Spleen (tissue), 7 donors: ENCODE measurements at regions not wholly inside any gene's neighbourhood (a gene's known extent, or its start where the extent isn't known, plus 50 kb on each side); places are given as distances from the start of the nearest gene placed in this dataset.

Experiments
- CTCF ChIP-seq, 11 experiments: fragments of 200-600 bp in 7 of 11; fragments of 450-650 bp in 4 of 11; sonication (generic) in 4 of 11; IDR thresholded peaks in 8 of 11; conservative IDR thresholded peaks in 3 of 11; 1 replicate in 7 of 11; 2 replicates in 4 of 11; pipeline versions ENCODE4 v1.4.0 to v1.8.0; 2016 to 2021; ENCODE audit warnings: antibody characterized with exemption in 11 of 11, inconsistent platforms in 4 of 11, mild to moderate bottlenecking in 1 of 11
- POLR2A ChIP-seq, 3 donors: fragments of 450-650 bp; IDR thresholded peaks; one replicate each; pipeline ENCODE4 v1.5.1; 2017; ENCODE audit warnings: antibody characterized with exemption in 3 of 3, mild to moderate bottlenecking in 1 of 3
- POLR2AphosphoS5 ChIP-seq, 3 donors: sonication (generic); formaldehyde crosslinking; IDR thresholded peaks; one replicate each; pipeline ENCODE4 v1.5.1; 2017; ENCODE audit warnings: antibody characterized with exemption in 3 of 3
- donor health status: DM: no; HTN: no; CAD: no; lungs with moderate emphysema.
- donor health status: DM: no; HTN: no; CAD: no.
- donor health status: DM: no; HTN: no; CAD: no.

- no peak for TF ChIP-seq POLR2AphosphoS5 (IDR thresholded peaks at IDR 0.05)
- TF ChIP-seq CTCF (IDR thresholded peaks at IDR 0.05 in 8 of 11, conservative IDR thresholded peaks at IDR 0.05 in 3 of 11): no peak
- no peak for TF ChIP-seq POLR2A (IDR thresholded peaks at IDR 0.05)
These were observed 223.5 kb upstream of the PCSK2 start for GRCh38 chr20:17003170-17003870.
